GM21515 (cell line): ENCODE measurements at regions not wholly inside any gene's neighbourhood (a gene's known extent, or its start where the extent isn't known, plus 50 kb on each side); places are given as distances from the start of the nearest gene placed in this dataset.

ENCODE experiments used
- ATAC-seq: cut with Tn5 transposase; IDR thresholded peaks from one replicate; pipeline ENCODE4 v1.9.1; 2021; ENCODE audit not compliant: unreplicated experiment

- ATAC-seq: no peak
Observed at GRCh38 chr4:137468836-137469235, 63.5 kb downstream of the PCDH18 start.

GRCh38 chr4:137467537-137467936 lies 64.8 kb downstream of the PCDH18 start:
- no peak for ATAC-seq

- no peak for ATAC-seq
Observed at GRCh38 chr4:137463377-137464003, 68.8 kb downstream of the PCDH18 start.

- ATAC-seq: no peak
Observed at GRCh38 chr4:137455647-137456321, 76.5 kb downstream of the PCDH18 start.

- no peak for ATAC-seq
Observed at GRCh38 chr4:137454767-137455166, 77.5 kb downstream of the PCDH18 start.

- no peak for ATAC-seq
Observed at GRCh38 chr4:137452799-137453198, 79.5 kb downstream of the PCDH18 start.

GRCh38 chr4:137451172-137451825 lies 81.0 kb downstream of the PCDH18 start:
- no peak for ATAC-seq

GRCh38 chr4:137448402-137448801 lies 83.9 kb downstream of the PCDH18 start:
- no peak for ATAC-seq

- no peak for ATAC-seq
Observed at GRCh38 chr4:137446071-137446470, 86.2 kb downstream of the PCDH18 start.

GRCh38 chr4:137443031-137443800 lies 89.1 kb downstream of the PCDH18 start:
- ATAC-seq: no peak

GRCh38 chr4:137432446-137433311 lies 99.6 kb downstream of the PCDH18 start:
- no peak for ATAC-seq

GRCh38 chr4:137430171-137430570 lies 102.1 kb downstream of the PCDH18 start:
- ATAC-seq: no peak

GRCh38 chr4:137427411-137427810 lies 104.9 kb downstream of the PCDH18 start:
- ATAC-seq: no peak

GRCh38 chr4:137425281-137425680 lies 107.0 kb downstream of the PCDH18 start:
- no peak for ATAC-seq

GRCh38 chr4:137422666-137423065 lies 109.6 kb downstream of the PCDH18 start:
- no peak for ATAC-seq

- no peak for ATAC-seq
Observed at GRCh38 chr4:137421796-137422195, 110.5 kb downstream of the PCDH18 start.

GRCh38 chr4:137420901-137421396 lies 111.3 kb downstream of the PCDH18 start:
- ATAC-seq: no peak

GRCh38 chr4:137417676-137418075 lies 114.6 kb downstream of the PCDH18 start:
- no peak for ATAC-seq

GRCh38 chr4:137414802-137415201 lies 117.5 kb downstream of the PCDH18 start:
- no peak for ATAC-seq

GRCh38 chr4:137408527-137409177 lies 123.6 kb downstream of the PCDH18 start:
- no peak for ATAC-seq
